Astrocyte of the spinal cord (primary cell): ENCODE measurements at regions not wholly inside any gene's neighbourhood (a gene's known extent, or its start where the extent isn't known, plus 50 kb on each side); places are given as distances from the start of the nearest gene placed in this dataset.

ENCODE experiments used
- DNase-seq: peaks from one replicate; pipeline ENCODE4 v3.0.0; 2011; ENCODE audit warnings: low read depth, low spot score
- H3K4me3 ChIP-seq: 2 replicates; pipeline ENCODE4 v1.5.1; 2011; ENCODE audit warnings: low read depth, mild to moderate bottlenecking, low read length, moderate library complexity
- CTCF ChIP-seq: IDR thresholded peaks from 2 replicates; pipeline ENCODE4 v1.5.1; 2012; ENCODE audit warnings: low read depth, mild to moderate bottlenecking, low read length, inconsistent platforms
- in situ Hi-C: cut with HindIII; loops from 2 replicates; pipeline ENCODE4 v1.10.0; 2017; ENCODE audit warnings: low sequenced_read_pairs

- in situ Hi-C loops, result no loop called here
- no peak overlapping the region for H3K4me3 ChIP-seq
- no peak for DNase-seq
- TF ChIP-seq CTCF, result no peak
Observed at GRCh38 chr22:25508761-25509321, 55.6 kb upstream of the GRK3 start.

GRCh38 chr22:25509374-25509791, 55.1 kb upstream of the GRK3 start:
- TF ChIP-seq CTCF, result no peak
- in situ Hi-C loops, result no loop called here
- no peak for DNase-seq
- no peak overlapping the region for H3K4me3 ChIP-seq

- no peak for DNase-seq
- no peak overlapping the region for H3K4me3 ChIP-seq
- no peak for TF ChIP-seq CTCF
- in situ Hi-C loops, result no loop called here
Observed at GRCh38 chr22:25510876-25511275, 53.6 kb upstream of the GRK3 start.

DNA sequence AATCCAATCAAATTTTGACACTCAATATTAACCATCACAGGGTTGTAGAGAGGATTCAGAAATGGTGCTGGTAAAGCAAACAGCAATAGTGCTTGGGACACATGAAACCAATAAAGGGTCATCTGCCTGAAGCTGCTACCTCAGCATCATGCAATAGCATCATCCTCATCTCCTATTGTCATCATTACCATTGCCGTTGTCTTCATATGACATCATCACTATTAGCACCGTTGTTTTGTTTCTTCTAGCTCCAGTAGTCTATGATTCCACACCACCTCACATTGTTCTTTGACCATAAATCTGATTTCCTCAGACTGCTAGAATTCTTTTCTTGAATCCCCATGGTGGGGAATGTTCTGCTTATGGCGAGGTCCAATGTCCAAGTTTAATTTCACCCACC, 52.8 kb upstream of the GRK3 start:
- DNase-seq, result no peak
- in situ Hi-C loops, result no loop called here
- no peak for TF ChIP-seq CTCF
- no peak overlapping the region for H3K4me3 ChIP-seq

- TF ChIP-seq CTCF, result no peak
- DNase-seq, result no peak
- in situ Hi-C loops, result no loop called here
- H3K4me3 ChIP-seq, result no peak overlapping the region
Observed at GRCh38 chr22:25514436-25515180, 49.9 kb upstream of the GRK3 start.
